ENCODE measurements at regions not wholly inside any gene's neighbourhood (a gene's known extent, or its start where the extent isn't known, plus 50 kb on each side); places are given as distances from the start of the nearest gene placed in this dataset.

- H3K9me3 Mint-ChIP-seq = no peaks in the 10 kb centered on the region
- H3K4me3 Mint-ChIP-seq = no peak overlapping the region
- CTCF ChIA-PET = no interaction called here
- POLR2A ChIA-PET = no interaction called here
- H3K27ac Mint-ChIP-seq = no peak overlapping the region
- no peak for TF ChIP-seq CTCF (IDR thresholded peaks at IDR 0.05)
- no peaks in the 10 kb centered on the region for H3K36me3 Mint-ChIP-seq (ENCODE audit: low read depth)
- no peaks in the 10 kb centered on the region for H3K4me1 Mint-ChIP-seq
- H3K27me3 Mint-ChIP-seq = no peaks in the 10 kb centered on the region
- intact Hi-C loops (cut with micrococcal nuclease) = no loop called here
- no peak for ATAC-seq (ENCODE audit: low read depth)
- no peak for DNase-seq
These were observed 54.1 kb upstream of the NFE2L2 start for GRCh38 chr2:177318613-177319012.

- H3K27me3 Mint-ChIP-seq = no peaks in the 10 kb centered on the region
- H3K27ac Mint-ChIP-seq = no peak overlapping the region
- no peak for TF ChIP-seq CTCF (IDR thresholded peaks at IDR 0.05)
- ATAC-seq (ENCODE audit: low read depth) (no peak), DNase-seq (no peak)
- no peaks in the 10 kb centered on the region for H3K4me1 Mint-ChIP-seq
- H3K4me3 Mint-ChIP-seq = no peak overlapping the region
- POLR2A ChIA-PET = no interaction called here
- CTCF ChIA-PET = no interaction called here
- no peaks in the 10 kb centered on the region for H3K36me3 Mint-ChIP-seq (ENCODE audit: low read depth)
- no peaks in the 10 kb centered on the region for H3K9me3 Mint-ChIP-seq
- intact Hi-C loops (cut with micrococcal nuclease) = no loop called here
These were observed 56.1 kb upstream of the NFE2L2 start for GRCh38 chr2:177320596-177320995.

- CTCF ChIA-PET = no interaction called here
These were observed 58.3 kb upstream of the NFE2L2 start for GRCh38 chr2:177322801-177323261.

DNA sequence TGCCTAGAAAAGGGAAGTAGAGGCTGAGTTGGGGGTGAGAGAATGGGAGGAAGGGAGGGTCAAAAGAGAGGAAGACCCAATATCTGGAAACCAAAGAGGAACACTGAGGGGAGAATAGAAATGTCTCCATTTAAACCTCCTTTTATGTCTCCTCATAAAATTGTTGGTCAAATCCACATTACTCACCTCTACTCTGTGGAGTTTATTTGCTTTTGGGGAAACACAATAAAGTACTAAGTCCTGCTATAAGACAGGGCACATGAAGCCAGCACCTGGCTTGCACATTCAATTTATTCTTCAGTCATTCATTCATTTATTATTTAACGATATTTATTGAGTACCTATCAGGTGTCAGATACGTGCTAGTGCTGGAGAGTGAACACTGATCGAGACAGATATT is 60.3 kb upstream of the NFE2L2 start:
- CTCF ChIA-PET = no interaction called here
- DNase-seq = no peak
- no peaks in the 10 kb centered on the region for H3K9me3 Mint-ChIP-seq
- ATAC-seq (ENCODE audit: low read depth) = no peak
- H3K4me1 Mint-ChIP-seq = no peaks in the 10 kb centered on the region
- intact Hi-C loops (cut with micrococcal nuclease) = no loop called here
- POLR2A ChIA-PET = interaction anchor here (1.2 kb wide), 1 partner anchor 43 kb away, joined by 3 read pairs; no protein-coding TSS in a partner anchor
- H3K27me3 Mint-ChIP-seq = no peaks in the 10 kb centered on the region
- TF ChIP-seq CTCF (IDR thresholded peaks at IDR 0.05) = no peak
- no peaks in the 10 kb centered on the region for H3K36me3 Mint-ChIP-seq (ENCODE audit: low read depth)
- H3K4me3 Mint-ChIP-seq = no peak overlapping the region
- H3K27ac Mint-ChIP-seq = no peak overlapping the region

More at GRCh38 chr2:177322801-177323261, 58.3 kb upstream of the NFE2L2 start:
- Mint-ChIP-seq H3K36me3 (ENCODE audit: low read depth) (no peaks in the 10 kb centered on the region), H3K4me1 (no peaks in the 10 kb centered on the region), H3K27me3 (no peaks in the 10 kb centered on the region), H3K9me3 (no peaks in the 10 kb centered on the region), H3K27ac (no peak overlapping the region), H3K4me3 (no peak overlapping the region)
- intact Hi-C loops (cut with micrococcal nuclease) = no loop called here
- DNase-seq (no peak), ATAC-seq (ENCODE audit: low read depth) (no peak)
- no peak for TF ChIP-seq CTCF (IDR thresholded peaks at IDR 0.05)
- POLR2A ChIA-PET = no interaction called here

DNA sequence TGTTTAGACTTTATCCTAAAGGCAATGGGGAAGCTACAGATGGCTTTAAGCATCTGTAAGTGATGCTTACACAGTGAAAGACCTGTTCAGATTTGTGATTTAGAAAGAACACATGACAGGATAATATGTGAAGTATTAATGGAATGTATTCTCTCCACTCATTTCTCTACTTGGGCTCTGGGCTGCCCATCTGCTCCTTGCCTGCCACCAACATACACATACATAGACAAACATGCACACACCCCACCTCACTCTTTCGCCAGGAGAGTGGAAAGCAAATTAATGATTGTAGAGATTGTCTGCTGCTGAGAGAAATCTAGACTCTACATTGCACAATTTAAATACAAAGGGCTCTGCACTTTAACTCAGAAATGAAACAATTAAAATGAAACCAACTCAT is 61.0 kb upstream of the NFE2L2 start:
- Mint-ChIP-seq H3K9me3 (no peaks in the 10 kb centered on the region), H3K36me3 (ENCODE audit: low read depth) (no peaks in the 10 kb centered on the region), H3K4me3 (no peak overlapping the region), H3K27me3 (no peaks in the 10 kb centered on the region), H3K4me1 (no peaks in the 10 kb centered on the region), H3K27ac (no peak overlapping the region)
- ATAC-seq (ENCODE audit: low read depth) (no peak), DNase-seq (no peak)
- no peak for TF ChIP-seq CTCF (IDR thresholded peaks at IDR 0.05)
- ChIA-PET POLR2A (interaction anchor here (1.2 kb wide), 1 partner anchor 44 kb away, joined by 3 read pairs; no protein-coding TSS in a partner anchor), CTCF (no interaction called here)
- intact Hi-C loops (cut with micrococcal nuclease) = no loop called here
